ENCODE measurements at regions not wholly inside any gene's neighbourhood (a gene's known extent, or its start where the extent isn't known, plus 50 kb on each side); places are given as distances from the start of the nearest gene placed in this dataset.

GRCh38 chr14:71765505-71765904 lies 166.7 kb upstream of the RGS6 start:
- TF ChIP-seq CTCF (IDR thresholded peaks at IDR 0.05) (no peak), POLR2A (IDR thresholded peaks at IDR 0.05) (no peak), EP300 (IDR thresholded peaks at IDR 0.05; ENCODE audit: low read depth) (no peak)

Data from transverse colon (tissue), 3 donors.